ENCODE measurements at regions not wholly inside any gene's neighbourhood (a gene's known extent, or its start where the extent isn't known, plus 50 kb on each side); places are given as distances from the start of the nearest gene placed in this dataset.

DNA sequence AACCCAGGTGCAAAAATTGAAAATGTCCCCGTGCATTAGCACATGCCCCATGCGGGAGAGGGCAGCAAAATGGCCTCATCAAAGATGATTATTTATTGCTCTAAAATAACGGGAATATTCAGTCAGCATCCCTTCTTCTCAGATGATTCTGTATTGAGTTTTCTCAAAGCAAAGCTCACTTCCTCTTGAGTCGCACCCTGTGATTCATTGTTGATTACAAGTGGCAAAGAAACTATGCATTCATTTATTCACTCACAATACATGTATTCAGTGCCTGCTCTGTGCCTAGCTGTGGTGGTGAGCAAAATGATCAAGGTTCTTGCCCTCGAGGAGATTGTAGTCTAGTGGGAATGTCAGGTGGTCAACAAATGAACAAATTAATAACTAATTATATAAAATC is 226.0 kb upstream of the KAZN start:
- no peak for TF ChIP-seq POLR2A (IDR thresholded peaks at IDR 0.05)
- no peak for TF ChIP-seq CTCF (IDR thresholded peaks at IDR 0.05)
